ENCODE measurements at regions not wholly inside any gene's neighbourhood (a gene's known extent, or its start where the extent isn't known, plus 50 kb on each side); places are given as distances from the start of the nearest gene placed in this dataset.
A peak's percentile ranks its signal among the peaks of the same experiment; 100 is the strongest.
"Not testable (repeated sequence)": the region's sequence is repeated elsewhere in the genome, so short reads cannot be mapped to it uniquely, and the experiment has no call there.

- DNase-seq (ENCODE audit: low read depth) = peak; percentile 34
- no peak for TF ChIP-seq CTCF (IDR thresholded peaks at IDR 0.05; ENCODE audit: insufficient read depth, low read length)
Measured at GRCh38 chr10:52390388-52390787, 76.3 kb downstream of the DKK1 start.

GRCh38 chr10:52391927-52392602 is 78.0 kb downstream of the DKK1 start:
- H3K4me3 ChIP-seq (ENCODE audit: low read depth, low read length) = no peak overlapping the region
- TF ChIP-seq CTCF (IDR thresholded peaks at IDR 0.05; ENCODE audit: insufficient read depth, low read length) = no peak
- no peak for DNase-seq (ENCODE audit: low read depth)

More at GRCh38 chr10:52390388-52390787, 76.3 kb downstream of the DKK1 start:
- H3K4me3 ChIP-seq (ENCODE audit: low read depth, low read length) = no peak overlapping the region

DNA sequence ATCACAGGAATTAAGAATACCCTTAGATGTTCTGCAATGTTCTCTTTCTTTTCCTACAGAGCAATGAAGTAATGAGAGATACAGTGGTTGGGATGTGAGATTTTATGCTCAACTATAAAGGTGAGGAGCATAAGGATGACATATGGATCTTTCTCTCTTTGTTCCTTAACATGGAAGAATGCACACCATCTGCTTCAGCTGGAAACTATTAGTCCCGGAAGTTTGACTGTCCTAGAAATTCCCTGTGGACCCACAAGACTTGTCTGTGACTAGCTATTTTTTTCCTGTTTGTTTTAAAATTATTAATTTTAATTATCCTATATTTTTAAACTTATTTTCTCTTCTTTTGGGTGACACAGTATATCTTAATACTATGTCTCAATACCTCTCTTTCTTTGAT is 80.2 kb downstream of the DKK1 start:
- no peak for TF ChIP-seq CTCF (IDR thresholded peaks at IDR 0.05; ENCODE audit: insufficient read depth, low read length)
- no peak overlapping the region for H3K4me3 ChIP-seq (ENCODE audit: low read depth, low read length)
- no peak for DNase-seq (ENCODE audit: low read depth)

DNA sequence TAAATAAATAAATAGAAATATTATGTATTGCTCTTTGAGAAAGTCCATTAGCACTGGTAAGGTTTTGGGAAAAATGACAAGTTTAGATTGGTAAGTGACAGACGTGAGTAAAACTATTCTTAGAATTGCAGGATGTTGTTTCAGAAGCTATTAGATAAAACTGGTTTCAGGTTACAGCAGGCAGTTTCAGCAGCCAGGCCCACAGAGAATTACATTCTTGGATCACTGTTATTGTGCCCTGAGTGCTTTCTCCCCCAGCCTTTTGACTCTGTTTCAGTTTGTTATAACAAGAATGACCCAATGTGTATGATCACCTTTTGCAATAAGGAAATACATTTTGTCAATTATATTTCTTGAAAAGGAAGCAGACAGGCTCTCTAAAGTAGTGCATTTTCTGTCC is 86.5 kb downstream of the DKK1 start:
- H3K4me3 ChIP-seq (ENCODE audit: low read depth, low read length) = no peak overlapping the region
- TF ChIP-seq CTCF (IDR thresholded peaks at IDR 0.05; ENCODE audit: insufficient read depth, low read length) = no peak
- DNase-seq (ENCODE audit: low read depth) = peak; percentile 52

- not testable (repeated sequence) for DNase-seq (ENCODE audit: low read depth); H3K4me3 ChIP-seq (ENCODE audit: low read depth, low read length)
Measured at GRCh38 chr10:52403801-52404200, 89.7 kb downstream of the DKK1 start.

DNA sequence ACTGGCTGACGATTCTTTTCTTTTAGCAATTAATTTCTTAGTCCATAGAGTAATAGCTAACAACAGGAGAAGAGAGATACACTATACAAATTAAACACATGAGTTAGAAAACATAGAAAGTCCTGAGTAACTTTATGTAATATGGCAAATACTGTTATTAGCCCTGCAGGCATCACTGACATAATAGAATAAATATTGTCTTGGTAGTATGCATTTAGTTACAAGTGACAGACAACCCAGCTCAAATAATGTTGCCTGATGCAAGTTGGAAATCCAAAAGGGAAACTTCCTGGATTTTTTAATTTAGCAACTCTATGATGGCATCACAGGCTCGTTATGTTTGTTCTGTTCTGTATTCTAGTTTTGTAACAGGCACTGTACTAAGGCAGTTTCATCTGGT is 95.1 kb downstream of the DKK1 start:
- no peak for DNase-seq (ENCODE audit: low read depth)
- H3K4me3 ChIP-seq (ENCODE audit: low read depth, low read length) = no peak overlapping the region
- TF ChIP-seq CTCF (IDR thresholded peaks at IDR 0.05; ENCODE audit: insufficient read depth, low read length) = no peak

- no peak overlapping the region for H3K4me3 ChIP-seq (ENCODE audit: low read depth, low read length)
- DNase-seq (ENCODE audit: low read depth) = no peak
- TF ChIP-seq CTCF (IDR thresholded peaks at IDR 0.05; ENCODE audit: insufficient read depth, low read length) = no peak
Measured at GRCh38 chr10:52409928-52410327, 95.8 kb downstream of the DKK1 start.

Measured in fibroblast of the aortic adventitia (primary cell).